ENCODE measurements at regions not wholly inside any gene's neighbourhood (a gene's known extent, or its start where the extent isn't known, plus 50 kb on each side); places are given as distances from the start of the nearest gene placed in this dataset.

DNA sequence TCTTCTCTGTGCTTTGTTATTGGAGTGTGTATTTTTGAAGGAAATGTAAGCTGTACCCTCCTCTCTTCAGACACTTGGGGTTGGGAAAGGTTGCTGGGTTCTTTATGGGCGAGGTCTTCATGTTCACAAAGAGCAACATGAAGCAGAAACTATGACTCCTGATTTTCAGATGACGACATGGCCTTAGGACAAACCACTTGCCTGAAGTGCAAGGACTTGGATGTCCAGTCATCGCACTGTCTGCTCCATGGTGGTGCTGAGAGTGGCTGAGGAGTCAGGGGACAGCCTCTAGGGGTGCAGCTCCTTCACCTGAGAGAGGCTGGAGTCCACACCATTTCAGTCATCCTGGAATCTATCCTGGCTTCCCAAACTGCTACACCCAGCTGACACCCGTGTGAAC, 183.9 kb upstream of the CDH5 start:
- TF ChIP-seq, protein P1, sequence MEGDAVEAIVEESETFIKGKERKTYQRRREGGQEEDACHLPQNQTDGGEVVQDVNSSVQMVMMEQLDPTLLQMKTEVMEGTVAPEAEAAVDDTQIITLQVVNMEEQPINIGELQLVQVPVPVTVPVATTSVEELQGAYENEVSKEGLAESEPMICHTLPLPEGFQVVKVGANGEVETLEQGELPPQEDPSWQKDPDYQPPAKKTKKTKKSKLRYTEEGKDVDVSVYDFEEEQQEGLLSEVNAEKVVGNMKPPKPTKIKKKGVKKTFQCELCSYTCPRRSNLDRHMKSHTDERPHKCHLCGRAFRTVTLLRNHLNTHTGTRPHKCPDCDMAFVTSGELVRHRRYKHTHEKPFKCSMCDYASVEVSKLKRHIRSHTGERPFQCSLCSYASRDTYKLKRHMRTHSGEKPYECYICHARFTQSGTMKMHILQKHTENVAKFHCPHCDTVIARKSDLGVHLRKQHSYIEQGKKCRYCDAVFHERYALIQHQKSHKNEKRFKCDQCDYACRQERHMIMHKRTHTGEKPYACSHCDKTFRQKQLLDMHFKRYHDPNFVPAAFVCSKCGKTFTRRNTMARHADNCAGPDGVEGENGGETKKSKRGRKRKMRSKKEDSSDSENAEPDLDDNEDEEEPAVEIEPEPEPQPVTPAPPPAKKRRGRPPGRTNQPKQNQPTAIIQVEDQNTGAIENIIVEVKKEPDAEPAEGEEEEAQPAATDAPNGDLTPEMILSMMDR (IDR thresholded peaks at IDR 0.05; ENCODE audit: insufficient read depth, low read depth, low read length) = no peak
- TF ChIP-seq EZH2 (IDR thresholded peaks at IDR 0.05; ENCODE audit: insufficient read depth, low read length) = no peak
